ENCODE measurements at regions not wholly inside any gene's neighbourhood (a gene's known extent, or its start where the extent isn't known, plus 50 kb on each side); places are given as distances from the start of the nearest gene placed in this dataset.

- no TSS peak for BruUV-seq (replicated peaks)
- H3K4me1 ChIP-seq (ENCODE audit: control insufficient read depth, insufficient read depth, low read length) = no peaks in the 10 kb centered on the region
- no peak overlapping the region for H2AK5ac ChIP-seq (ENCODE audit: low read depth, low read length)
- no peak overlapping the region for H3K4me2 ChIP-seq (ENCODE audit: low read depth, low read length)
- no peak overlapping the region for H2AK9ac ChIP-seq (replicated peaks; ENCODE audit: low read depth, low read length, poor library complexity)
- H2BK20ac ChIP-seq (ENCODE audit: low read depth, low read length) = no peak overlapping the region
- TF ChIP-seq CEBPB (IDR thresholded peaks at IDR 0.05; ENCODE audit: low read depth, low read length) (no peak), BHLHE40 (IDR thresholded peaks at IDR 0.05; ENCODE audit: low read depth, low read length) (no peak), RFX5 (IDR thresholded peaks at IDR 0.05; ENCODE audit: low read depth, low read length) (no peak)
- TF ChIP-seq, protein P1, sequence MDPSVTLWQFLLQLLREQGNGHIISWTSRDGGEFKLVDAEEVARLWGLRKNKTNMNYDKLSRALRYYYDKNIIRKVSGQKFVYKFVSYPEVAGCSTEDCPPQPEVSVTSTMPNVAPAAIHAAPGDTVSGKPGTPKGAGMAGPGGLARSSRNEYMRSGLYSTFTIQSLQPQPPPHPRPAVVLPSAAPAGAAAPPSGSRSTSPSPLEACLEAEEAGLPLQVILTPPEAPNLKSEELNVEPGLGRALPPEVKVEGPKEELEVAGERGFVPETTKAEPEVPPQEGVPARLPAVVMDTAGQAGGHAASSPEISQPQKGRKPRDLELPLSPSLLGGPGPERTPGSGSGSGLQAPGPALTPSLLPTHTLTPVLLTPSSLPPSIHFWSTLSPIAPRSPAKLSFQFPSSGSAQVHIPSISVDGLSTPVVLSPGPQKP (IDR thresholded peaks at IDR 0.05; ENCODE audit: borderline replicate concordance, low read depth, low read length) = no peak
- DNase-seq (no peak), ATAC-seq (ENCODE audit: low read depth) (no peak)
- no peaks in the 10 kb centered on the region; the same call in none of the 2 replicates for H3K27me3 ChIP-seq (ENCODE audit: control insufficient read depth, insufficient read depth, low read length)
- no peaks in the 10 kb centered on the region for H3K9me1 ChIP-seq (ENCODE audit: insufficient read depth, low read length)
- H3K4ac ChIP-seq (ENCODE audit: low read depth, low read length) = no peak overlapping the region
- no peak overlapping the region for H4K5ac ChIP-seq (ENCODE audit: low read depth, low read length)
- WGBS, 2 experiments (ENCODE audit: extremely low coverage in 2 of 2, insufficient read length in 1 of 2) = 40% methylated on average over 1 of the region's 9 CpGs; no CpG with 5 or more reads in 1 of the 2 experiments
- H2AFZ ChIP-seq (replicated peaks; ENCODE audit: low read length, poor library complexity) = no peak overlapping the region
- H4K91ac ChIP-seq (ENCODE audit: insufficient read depth, low read depth, low read length) = no peak overlapping the region
- no peak overlapping the region for H4K8ac ChIP-seq (ENCODE audit: low read depth in 2 of 2, low read length in 2 of 2)
- in situ Hi-C loops (cut with MboI; ENCODE audit: low sequenced_read_pairs) (no loop called here), dilution Hi-C loops (cut with HindIII; ENCODE audit: low sequenced_read_pairs, unreplicated experiment) (no loop called here), intact Hi-C loops (cut with micrococcal nuclease) (no loop called here)
- no peaks in the 10 kb centered on the region for H3K79me1 ChIP-seq (ENCODE audit: low read depth in 1 of 2, low read length in 2 of 2)
- no peak overlapping the region for H3K23ac ChIP-seq (ENCODE audit: low read depth, low read length)
- no peak overlapping the region; the same call in 1 of the 2 replicates for H3K14ac ChIP-seq (replicated peaks; ENCODE audit: low read depth, low read length)
- POLR2A ChIA-PET (ENCODE audit: unreplicated experiment) = no interaction called here
- no peaks in the 10 kb centered on the region for H3K9me3 ChIP-seq (ENCODE audit: control insufficient read depth, insufficient read depth, low read length)
- no peak overlapping the region for H3K27ac ChIP-seq (ENCODE audit: insufficient read depth, low read length)
- H2BK15ac ChIP-seq (ENCODE audit: low read depth, low read length) = no peak overlapping the region
- CTCF ChIA-PET = no interaction called here
- H3K9ac ChIP-seq (ENCODE audit: low read depth, low read length) = no peak overlapping the region
- H4K20me1 ChIP-seq (ENCODE audit: insufficient read depth, low read length) = no peaks in the 10 kb centered on the region
- no peak overlapping the region for H3K18ac ChIP-seq (ENCODE audit: low read depth, low read length)
- H3K4me3 ChIP-seq (ENCODE audit: insufficient read depth, low read depth, low read length) = no peak overlapping the region
- H3K36me3 ChIP-seq (ENCODE audit: control insufficient read depth, insufficient read depth, low read length) = no peaks in the 10 kb centered on the region
- H3K56ac ChIP-seq (ENCODE audit: extremely low read depth, insufficient read depth, low read length) = no peak overlapping the region
- no peak overlapping the region for H2BK120ac ChIP-seq (ENCODE audit: low read depth, low read length)
- no peak overlapping the region for H2BK5ac ChIP-seq (ENCODE audit: low read depth, low read length, poor library complexity, severe bottlenecking)
Observed at GRCh38 chr7:54898659-54899340, 120.0 kb upstream of the EGFR start.

All from IMR-90 (cell line).